ENCODE measurements at regions not wholly inside any gene's neighbourhood (a gene's known extent, or its start where the extent isn't known, plus 50 kb on each side); places are given as distances from the start of the nearest gene placed in this dataset.

GRCh38 chrY:8622856-8623255 is 714.4 kb upstream of the TSPY4 start:
- FAIRE-seq (no peak), DNase-seq (ENCODE audit: low read depth, low spot score) (no peak)
- H4K20me1 ChIP-seq (replicated peaks; ENCODE audit: control insufficient read depth, extremely low read depth, insufficient read depth, low read length): no peaks in the 10 kb centered on the region

DNA sequence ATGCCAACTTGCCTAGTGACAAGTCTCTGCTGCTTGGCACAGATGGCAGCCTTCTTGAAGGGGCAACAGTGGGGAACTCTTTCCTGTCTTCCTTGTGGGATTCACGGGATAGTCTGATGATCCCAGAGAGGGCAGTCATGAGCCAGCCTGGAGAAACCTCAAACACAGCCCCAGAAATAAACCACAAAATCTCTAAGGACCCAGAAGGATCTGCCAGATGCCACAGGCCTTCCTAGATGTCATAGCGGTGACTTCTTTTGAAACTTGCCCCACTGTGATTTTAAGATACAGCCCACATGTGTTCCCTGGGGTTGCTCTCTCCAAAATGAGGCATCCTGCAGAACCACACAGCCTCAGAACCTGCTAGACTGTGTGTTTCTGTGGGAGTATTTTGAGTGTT is 707.6 kb upstream of the TSPY4 start:
- Histone ChIP-seq H3K9me3 (replicated peaks; ENCODE audit: control insufficient read depth, insufficient read depth, low read length) (no peaks in the 10 kb centered on the region), H3K79me2 (ENCODE audit: control insufficient read depth, insufficient read depth, low read length) (no peaks in the 10 kb centered on the region), H3K4me1 (ENCODE audit: control insufficient read depth, extremely low read depth, insufficient read depth, low read length) (no peaks in the 10 kb centered on the region), H2AFZ (ENCODE audit: low read depth, low read length) (no peak overlapping the region), H4K20me1 (replicated peaks; ENCODE audit: control insufficient read depth, extremely low read depth, insufficient read depth, low read length) (no peaks in the 10 kb centered on the region), H3K9ac (replicated peaks; ENCODE audit: extremely low read depth, insufficient read depth, low read length) (no peak overlapping the region), H3K27me3 (ENCODE audit: control insufficient read depth in 2 of 2, insufficient read depth in 2 of 2, low read length in 2 of 2) (no peaks in the 10 kb centered on the region), H3K27ac (ENCODE audit: insufficient read depth, low read depth, low read length) (no peak overlapping the region), H3K4me2 (ENCODE audit: insufficient read depth, low read length) (no peak overlapping the region), H3K4me3 (replicated peaks in 1 of 3; ENCODE audit: insufficient read depth in 1 of 3, low read depth in 1 of 3, low read length in 3 of 3) (no peak overlapping the region), H3K36me3 (ENCODE audit: control insufficient read depth in 2 of 2, extremely low read depth in 1 of 2, insufficient read depth in 2 of 2, low read length in 2 of 2) (no peaks in the 10 kb centered on the region), H3K9me1 (replicated peaks; ENCODE audit: control insufficient read depth, extremely low read depth, insufficient read depth, low read length) (no peaks in the 10 kb centered on the region)
- CTCF ChIA-PET: no interaction called here
- no peak for FAIRE-seq
- dilution Hi-C loops (cut with MboI; ENCODE audit: extremely low pct_ligation_motif_present, low sequenced_read_pairs) (no loop called here), intact Hi-C loops (cut with micrococcal nuclease) (no loop called here)
- no TSS peak for BruUV-seq (replicated peaks)
- TF ChIP-seq MYC (IDR thresholded peaks at IDR 0.05; ENCODE audit: low read depth, low read length) (no peak), MAX (IDR thresholded peaks at IDR 0.05; ENCODE audit: insufficient read depth, insufficient read length) (no peak), CTCF (IDR thresholded peaks at IDR 0.05; ENCODE audit: extremely low read depth in 1 of 2, insufficient read depth in 1 of 2, low read depth in 1 of 2, low read length in 2 of 2) (no peak), POLR2A (IDR thresholded peaks at IDR 0.05; ENCODE audit: low read depth, low read length) (no peak), POLR2AphosphoS5 (IDR thresholded peaks at IDR 0.05; ENCODE audit: insufficient read depth, low read depth, low read length) (no peak), EZH2 (IDR thresholded peaks at IDR 0.05; ENCODE audit: borderline replicate concordance, low read depth, low read length, severe bottlenecking) (no peak), GATA2 (IDR thresholded peaks at IDR 0.05; ENCODE audit: insufficient read depth, insufficient read length, low read depth, low read length) (no peak), JUN (IDR thresholded peaks at IDR 0.05; ENCODE audit: borderline replicate concordance, insufficient read depth, insufficient read length, low read depth) (no peak), FOS (IDR thresholded peaks at IDR 0.05; ENCODE audit: borderline replicate concordance, insufficient read depth, low read length) (no peak)
- POLR2A ChIA-PET: no interaction called here
- DNase-seq (ENCODE audit: low read depth, low spot score): no peak

More at GRCh38 chrY:8622856-8623255, 714.4 kb upstream of the TSPY4 start:
- no peak for TF ChIP-seq EZH2 (IDR thresholded peaks at IDR 0.05; ENCODE audit: borderline replicate concordance, low read depth, low read length, severe bottlenecking)
- intact Hi-C loops (cut with micrococcal nuclease) (no loop called here), dilution Hi-C loops (cut with MboI; ENCODE audit: extremely low pct_ligation_motif_present, low sequenced_read_pairs) (no loop called here)
- H3K36me3 ChIP-seq (ENCODE audit: control insufficient read depth in 2 of 2, extremely low read depth in 1 of 2, insufficient read depth in 2 of 2, low read length in 2 of 2): no peaks in the 10 kb centered on the region
- H3K27me3 ChIP-seq (ENCODE audit: control insufficient read depth in 2 of 2, insufficient read depth in 2 of 2, low read length in 2 of 2): no peaks in the 10 kb centered on the region
- no peak overlapping the region for H3K27ac ChIP-seq (ENCODE audit: insufficient read depth, low read depth, low read length)
- no peaks in the 10 kb centered on the region for H3K79me2 ChIP-seq (ENCODE audit: control insufficient read depth, insufficient read depth, low read length)
- H3K9me1 ChIP-seq (replicated peaks; ENCODE audit: control insufficient read depth, extremely low read depth, insufficient read depth, low read length): no peaks in the 10 kb centered on the region
- H3K4me3 ChIP-seq (replicated peaks in 1 of 3; ENCODE audit: insufficient read depth in 1 of 3, low read depth in 1 of 3, low read length in 3 of 3): no peak overlapping the region
- no peak overlapping the region for H2AFZ ChIP-seq (ENCODE audit: low read depth, low read length)
- no peaks in the 10 kb centered on the region for H3K9me3 ChIP-seq (replicated peaks; ENCODE audit: control insufficient read depth, insufficient read depth, low read length)
- CTCF ChIA-PET: no interaction called here
- no TSS peak for BruUV-seq (replicated peaks)
- H3K4me2 ChIP-seq (ENCODE audit: insufficient read depth, low read length): no peak overlapping the region
- no peaks in the 10 kb centered on the region for H3K4me1 ChIP-seq (ENCODE audit: control insufficient read depth, extremely low read depth, insufficient read depth, low read length)
- POLR2A ChIA-PET: no interaction called here
- H3K9ac ChIP-seq (replicated peaks; ENCODE audit: extremely low read depth, insufficient read depth, low read length): no peak overlapping the region

Measured in endothelial cell of umbilical vein (primary cell).